Activated naive CD4-positive, alpha-beta T cell treated with anti-CD3 and anti-CD28 coated beads, Interleukin-2, amount 50 U/mL, for 24 hours (primary cell): ENCODE measurements at regions not wholly inside any gene's neighbourhood (a gene's known extent, or its start where the extent isn't known, plus 50 kb on each side); places are given as distances from the start of the nearest gene placed in this dataset.
"Not testable (repeated sequence)": the region's sequence is repeated elsewhere in the genome, so short reads cannot be mapped to it uniquely, and the experiment has no call there.

Experiments used
- H3K27ac Mint-ChIP-seq: one replicate; pipeline ENCODE4 v1.8.0; 2021; ENCODE audit warnings: mild to moderate bottlenecking, mixed read lengths
- H3K27me3 Mint-ChIP-seq: one replicate; pipeline ENCODE4 v1.8.0; 2021; ENCODE audit warnings: mixed read lengths
- H3K36me3 Mint-ChIP-seq: one replicate; pipeline ENCODE4 v1.8.0; 2021; ENCODE audit warnings: mixed read lengths
- H3K4me1 Mint-ChIP-seq: one replicate; pipeline ENCODE4 v1.8.0; 2021; ENCODE audit warnings: mixed read lengths
- H3K4me3 Mint-ChIP-seq: one replicate; pipeline ENCODE4 v1.8.0; 2021; ENCODE audit warnings: mild to moderate bottlenecking, mixed read lengths
- H3K9me3 Mint-ChIP-seq: one replicate; pipeline ENCODE4 v1.8.0; 2021; ENCODE audit warnings: mixed read lengths

DNA sequence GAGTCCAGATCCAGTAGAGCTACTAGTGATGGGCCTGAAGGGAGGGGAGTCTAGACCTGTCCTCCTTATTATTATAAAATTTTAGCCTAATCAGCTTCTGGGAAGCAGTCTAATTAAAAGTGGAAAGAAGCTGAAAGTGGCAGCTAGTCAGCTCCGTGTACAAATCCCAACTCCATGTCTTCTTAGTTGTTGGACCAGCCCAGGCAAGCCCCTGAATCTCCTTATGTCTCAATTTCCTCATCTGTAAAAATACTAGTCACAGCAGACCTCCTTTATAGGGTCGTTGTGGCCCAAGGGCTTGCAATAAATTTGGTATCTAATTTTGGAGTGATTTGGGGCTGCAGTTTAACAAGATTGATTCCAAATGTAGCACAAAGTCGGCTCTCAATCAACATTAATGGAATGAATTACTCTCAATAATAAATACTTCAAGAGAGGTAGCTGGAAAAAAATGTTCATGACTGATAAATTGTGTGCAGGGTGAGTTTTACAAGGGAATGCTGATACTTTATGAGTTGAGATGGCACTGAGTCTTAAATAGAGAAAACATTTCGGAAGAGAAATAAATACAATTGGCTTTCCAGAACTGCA lies 118.3 kb upstream of the NDUFV2 start:
- no peak overlapping the region for H3K4me3 Mint-ChIP-seq
- no peaks in the 10 kb centered on the region for H3K36me3 Mint-ChIP-seq
- H3K4me1 Mint-ChIP-seq, result no peaks in the 10 kb centered on the region
- H3K9me3 Mint-ChIP-seq, result no peaks in the 10 kb centered on the region
- H3K27me3 Mint-ChIP-seq, result peaks cover 2% of the 10 kb centered on the region
- no peak overlapping the region for H3K27ac Mint-ChIP-seq

- no peak overlapping the region for H3K27ac Mint-ChIP-seq
- peaks cover 3% of the 10 kb centered on the region for H3K27me3 Mint-ChIP-seq
- H3K9me3 Mint-ChIP-seq, result no peaks in the 10 kb centered on the region
- no peaks in the 10 kb centered on the region for H3K36me3 Mint-ChIP-seq
- no peak overlapping the region for H3K4me3 Mint-ChIP-seq
- H3K4me1 Mint-ChIP-seq, result no peaks in the 10 kb centered on the region
Measured at GRCh38 chr18:8987241-8987640, 115.3 kb upstream of the NDUFV2 start.

GRCh38 chr18:8988260-8988871 lies 114.1 kb upstream of the NDUFV2 start:
- Mint-ChIP-seq H3K9me3 (no peaks in the 10 kb centered on the region), H3K4me1 (no peaks in the 10 kb centered on the region), H3K27ac (no peak overlapping the region), H3K36me3 (no peaks in the 10 kb centered on the region), H3K27me3 (peaks cover 5% of the 10 kb centered on the region), H3K4me3 (no peak overlapping the region)

DNA sequence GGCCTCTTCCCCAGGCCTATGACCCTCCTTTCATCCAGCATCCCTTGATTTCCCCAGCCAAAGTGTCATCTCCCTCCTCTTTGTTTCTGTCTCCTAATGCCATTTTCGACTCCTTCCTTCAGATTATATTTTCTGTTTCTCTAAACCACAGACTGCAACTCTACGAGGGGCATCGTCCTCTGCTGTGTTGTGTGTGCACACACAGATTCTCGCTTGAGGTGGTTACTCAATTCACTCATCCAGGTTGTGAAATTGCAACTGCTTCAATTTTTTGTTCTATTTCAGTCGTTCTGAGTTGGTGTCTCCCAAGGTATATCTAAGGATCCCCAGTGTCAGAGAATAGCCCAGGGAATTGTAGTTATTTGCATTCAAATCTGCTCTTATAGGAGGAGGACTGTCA lies 113.5 kb upstream of the NDUFV2 start:
- Mint-ChIP-seq H3K27ac (no peak overlapping the region), H3K4me1 (no peaks in the 10 kb centered on the region), H3K4me3 (no peak overlapping the region), H3K27me3 (peaks cover 6% of the 10 kb centered on the region), H3K9me3 (no peaks in the 10 kb centered on the region), H3K36me3 (no peaks in the 10 kb centered on the region)

- peaks cover 4% of the 10 kb centered on the region for H3K27me3 Mint-ChIP-seq
- no peaks in the 10 kb centered on the region for H3K4me1 Mint-ChIP-seq
- H3K36me3 Mint-ChIP-seq, result no peaks in the 10 kb centered on the region
- H3K4me3 Mint-ChIP-seq, result no peak overlapping the region
- no peak overlapping the region for H3K27ac Mint-ChIP-seq
- H3K9me3 Mint-ChIP-seq, result no peaks in the 10 kb centered on the region
Measured at GRCh38 chr18:8989855-8990254, 112.6 kb upstream of the NDUFV2 start.

DNA sequence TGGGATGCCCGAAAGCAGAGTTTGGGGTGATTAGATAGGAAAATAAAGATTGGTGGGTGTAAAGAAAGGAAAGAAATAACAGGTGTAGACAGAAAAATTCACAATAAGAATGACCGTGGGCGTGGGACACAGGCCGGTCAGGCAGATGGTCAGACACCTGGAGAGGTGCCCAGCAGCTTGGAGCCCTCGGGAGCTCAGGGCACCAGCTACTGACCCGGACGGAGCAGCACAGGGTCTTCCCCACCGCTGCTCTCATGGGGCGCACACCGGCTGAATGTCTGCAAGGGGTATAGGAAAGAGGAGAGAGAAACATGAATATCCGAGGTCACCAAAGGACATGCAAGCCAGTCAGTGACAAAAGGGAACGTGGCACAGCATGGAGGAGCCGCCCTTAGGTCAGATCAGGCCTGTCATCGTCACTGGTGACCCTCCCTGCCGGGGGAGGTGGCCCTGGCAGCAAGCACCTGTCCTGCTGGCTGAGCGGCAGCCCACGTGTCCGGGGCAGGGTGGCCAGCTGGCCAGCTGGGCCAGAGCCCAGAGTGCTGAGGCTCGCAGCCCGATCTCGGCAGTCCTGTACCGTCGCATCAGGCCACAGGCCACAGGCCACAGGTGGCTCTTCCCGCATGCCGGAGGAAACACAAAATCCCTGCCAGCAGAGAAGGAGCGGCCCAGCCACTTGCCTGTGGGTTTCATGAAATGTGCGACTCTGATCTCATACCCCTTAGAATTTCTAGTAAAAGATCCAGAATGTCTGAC lies 112.0 kb upstream of the NDUFV2 start:
- Mint-ChIP-seq H3K27me3 (peaks cover 4% of the 10 kb centered on the region), H3K4me3 (no peak overlapping the region), H3K4me1 (no peaks in the 10 kb centered on the region), H3K36me3 (no peaks in the 10 kb centered on the region), H3K27ac (no peak overlapping the region), H3K9me3 (no peaks in the 10 kb centered on the region)

DNA sequence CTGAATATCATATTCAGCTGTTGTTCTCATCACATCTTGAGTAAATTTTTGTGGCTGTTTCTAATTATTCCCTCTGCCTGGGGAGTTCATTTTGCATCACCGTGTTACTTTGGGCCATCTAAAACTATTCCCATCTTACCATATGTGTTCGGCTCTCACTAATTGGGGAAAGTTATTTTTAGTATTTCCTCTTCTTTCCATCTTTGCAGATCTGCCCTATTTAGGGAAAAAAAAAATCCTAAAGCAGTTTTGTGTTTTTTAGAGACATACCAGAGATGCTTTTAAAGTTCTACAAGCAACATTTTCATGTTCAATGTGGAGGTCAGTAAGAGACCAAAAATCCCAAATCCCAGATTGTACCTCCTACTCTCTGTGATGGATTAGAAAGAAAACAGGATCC lies 111.3 kb upstream of the NDUFV2 start:
- Mint-ChIP-seq H3K36me3 (no peaks in the 10 kb centered on the region), H3K27ac (no peak overlapping the region), H3K4me1 (no peaks in the 10 kb centered on the region), H3K4me3 (no peak overlapping the region), H3K9me3 (no peaks in the 10 kb centered on the region), H3K27me3 (peaks cover 4% of the 10 kb centered on the region)

GRCh38 chr18:8992500-8992899 lies 110.0 kb upstream of the NDUFV2 start:
- not testable (repeated sequence) for H3K36me3 Mint-ChIP-seq, H3K4me1 Mint-ChIP-seq, H3K4me3 Mint-ChIP-seq, H3K27ac Mint-ChIP-seq, H3K9me3 Mint-ChIP-seq, H3K27me3 Mint-ChIP-seq

DNA sequence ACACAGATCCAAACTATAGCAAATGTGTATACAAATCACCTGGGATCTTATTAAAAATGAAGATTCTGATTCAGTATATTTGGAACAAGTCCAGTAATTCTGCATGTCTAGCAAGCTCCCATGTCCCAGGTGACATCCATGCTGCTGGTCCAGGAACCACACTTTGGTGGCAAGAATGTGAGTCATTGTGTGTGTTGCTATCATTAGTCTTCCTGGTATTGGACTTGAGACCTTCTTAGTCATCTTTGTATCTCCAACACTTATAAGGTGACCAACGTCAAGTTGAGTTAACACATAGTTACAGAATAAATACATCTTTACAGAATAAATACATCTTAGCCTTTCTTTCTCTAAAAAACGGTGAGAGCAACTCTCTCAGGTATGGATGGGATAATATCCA lies 107.9 kb upstream of the NDUFV2 start:
- Mint-ChIP-seq H3K36me3 (no peaks in the 10 kb centered on the region), H3K4me3 (no peak overlapping the region), H3K4me1 (no peaks in the 10 kb centered on the region), H3K9me3 (no peaks in the 10 kb centered on the region), H3K27me3 (peaks cover 15% of the 10 kb centered on the region), H3K27ac (no peak overlapping the region)

GRCh38 chr18:8995096-8995495 lies 107.4 kb upstream of the NDUFV2 start:
- no peak overlapping the region for H3K27ac Mint-ChIP-seq
- H3K36me3 Mint-ChIP-seq, result no peaks in the 10 kb centered on the region
- H3K27me3 Mint-ChIP-seq, result peaks cover 15% of the 10 kb centered on the region
- H3K4me3 Mint-ChIP-seq, result no peak overlapping the region
- H3K4me1 Mint-ChIP-seq, result no peaks in the 10 kb centered on the region
- no peaks in the 10 kb centered on the region for H3K9me3 Mint-ChIP-seq

- Mint-ChIP-seq H3K27me3 (peaks cover 22% of the 10 kb centered on the region), H3K36me3 (no peaks in the 10 kb centered on the region), H3K4me3 (no peak overlapping the region), H3K9me3 (no peaks in the 10 kb centered on the region), H3K4me1 (no peaks in the 10 kb centered on the region), H3K27ac (no peak overlapping the region)
Measured at GRCh38 chr18:8996771-8997432, 105.6 kb upstream of the NDUFV2 start.

DNA sequence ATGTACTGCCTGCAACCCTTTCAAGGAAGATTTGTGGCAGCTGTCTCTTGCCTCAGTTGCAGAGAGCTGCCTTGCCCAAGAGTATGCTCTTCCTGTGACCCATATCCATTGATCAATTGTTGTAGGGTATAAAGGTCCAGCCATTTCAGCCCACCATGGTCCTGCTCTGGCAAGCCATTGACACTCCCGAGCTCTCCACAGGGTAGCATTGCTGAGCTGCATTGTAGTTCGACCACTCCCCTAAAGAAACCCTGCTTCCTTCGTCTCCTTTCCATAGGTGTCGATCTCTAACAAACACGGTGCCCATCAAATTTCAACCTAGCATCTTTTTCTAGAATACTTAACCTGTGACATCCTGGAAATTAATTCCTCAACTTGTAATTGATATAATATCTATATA lies 104.9 kb upstream of the NDUFV2 start:
- Mint-ChIP-seq H3K36me3 (no peaks in the 10 kb centered on the region), H3K27ac (no peak overlapping the region), H3K4me1 (no peaks in the 10 kb centered on the region), H3K4me3 (no peak overlapping the region), H3K27me3 (peaks cover 22% of the 10 kb centered on the region), H3K9me3 (no peaks in the 10 kb centered on the region)

DNA sequence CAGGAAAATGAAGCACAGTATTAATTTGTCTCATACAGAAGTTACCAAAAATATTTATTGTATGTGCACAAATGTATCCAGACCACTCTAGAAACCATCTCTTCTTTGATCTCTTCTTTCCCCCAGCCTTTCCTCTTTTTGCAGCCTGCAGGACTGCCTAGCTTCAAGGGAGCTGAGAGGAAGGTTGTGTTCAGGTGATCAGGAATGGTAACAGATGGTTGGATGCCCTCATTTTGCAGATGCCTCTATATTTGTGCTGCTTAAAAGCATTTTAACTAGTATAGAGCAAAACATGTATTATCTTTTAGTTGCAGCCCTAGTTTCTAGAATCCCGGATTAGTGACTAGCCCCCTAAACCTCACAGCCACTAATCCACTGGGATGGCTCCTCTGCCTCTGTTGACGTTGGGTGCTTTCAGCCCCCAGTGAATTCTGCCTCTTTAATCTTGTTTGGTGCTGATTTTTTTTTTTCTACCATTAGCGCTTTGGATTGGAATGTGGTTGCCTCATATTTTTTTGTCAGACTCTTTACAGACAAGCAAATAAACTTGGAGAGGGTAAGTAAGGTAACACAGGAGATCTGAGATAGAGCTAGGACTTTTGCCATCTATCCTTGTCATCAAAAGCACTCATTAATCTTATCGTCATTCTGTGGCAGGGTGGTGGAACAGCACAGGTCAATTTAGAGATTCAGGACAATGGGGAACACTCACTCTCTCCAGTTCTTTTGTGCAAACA lies 103.8 kb upstream of the NDUFV2 start:
- no peaks in the 10 kb centered on the region for H3K36me3 Mint-ChIP-seq
- no peak overlapping the region for H3K4me3 Mint-ChIP-seq
- H3K27me3 Mint-ChIP-seq, result peaks cover 21% of the 10 kb centered on the region
- no peaks in the 10 kb centered on the region for H3K4me1 Mint-ChIP-seq
- H3K9me3 Mint-ChIP-seq, result no peaks in the 10 kb centered on the region
- H3K27ac Mint-ChIP-seq, result no peak overlapping the region

GRCh38 chr18:8999872-9000271 lies 102.6 kb upstream of the NDUFV2 start:
- Mint-ChIP-seq H3K27ac (no peak overlapping the region), H3K4me1 (no peaks in the 10 kb centered on the region), H3K27me3 (peaks cover 21% of the 10 kb centered on the region), H3K4me3 (no peak overlapping the region), H3K9me3 (no peaks in the 10 kb centered on the region), H3K36me3 (no peaks in the 10 kb centered on the region)

DNA sequence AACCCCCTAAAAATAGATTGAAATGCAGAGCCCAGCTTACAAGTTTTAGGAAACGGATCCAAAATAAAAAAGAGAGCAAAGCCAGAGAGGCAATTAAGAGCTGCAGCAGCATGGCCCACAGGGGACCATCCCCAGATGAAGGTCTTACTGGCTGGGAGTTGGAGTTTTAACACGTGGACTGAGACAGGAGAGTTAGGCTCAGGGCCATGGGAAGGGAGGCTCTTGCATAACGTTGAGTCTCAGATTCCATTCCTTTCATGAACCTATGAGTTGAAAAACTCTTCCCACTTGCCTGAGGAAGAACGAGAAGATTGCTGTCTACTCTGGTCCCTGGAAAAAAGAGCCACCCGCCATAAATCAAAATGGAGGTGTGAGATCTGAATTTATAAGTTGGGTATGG lies 101.8 kb upstream of the NDUFV2 start:
- H3K27me3 Mint-ChIP-seq, result peaks cover 22% of the 10 kb centered on the region
- H3K27ac Mint-ChIP-seq, result no peak overlapping the region
- no peak overlapping the region for H3K4me3 Mint-ChIP-seq
- H3K36me3 Mint-ChIP-seq, result no peaks in the 10 kb centered on the region
- H3K9me3 Mint-ChIP-seq, result no peaks in the 10 kb centered on the region
- H3K4me1 Mint-ChIP-seq, result no peaks in the 10 kb centered on the region
